ENCODE measurements at regions not wholly inside any gene's neighbourhood (a gene's known extent, or its start where the extent isn't known, plus 50 kb on each side); places are given as distances from the start of the nearest gene placed in this dataset.
A peak's percentile ranks its signal among the peaks of the same experiment; 100 is the strongest.

DNA sequence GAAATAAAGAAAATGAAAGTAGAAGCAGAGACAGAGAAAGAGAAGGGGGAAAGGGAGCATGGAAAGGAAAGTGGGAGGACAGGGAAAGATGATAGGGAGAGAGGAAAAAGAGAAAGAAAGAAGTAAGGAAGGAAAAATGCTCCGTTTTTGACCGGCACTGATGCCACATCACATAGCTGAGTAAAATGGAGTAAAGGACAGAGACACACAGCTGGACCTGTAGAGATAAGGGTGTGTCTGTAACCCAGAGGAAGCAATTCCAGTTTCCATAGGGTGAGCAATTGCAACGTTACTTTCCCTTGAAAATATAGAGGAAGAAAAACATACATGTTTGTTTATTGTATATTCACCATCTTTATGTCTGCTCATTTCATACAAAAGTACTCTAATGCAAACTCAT is 1866.9 kb upstream of the PIK3C3 start:
- no peak for DNase-seq (ENCODE audit: low spot score)
- in situ Hi-C loops (cut with HindIII; ENCODE audit: low sequenced_read_pairs) = no loop called here

DNA sequence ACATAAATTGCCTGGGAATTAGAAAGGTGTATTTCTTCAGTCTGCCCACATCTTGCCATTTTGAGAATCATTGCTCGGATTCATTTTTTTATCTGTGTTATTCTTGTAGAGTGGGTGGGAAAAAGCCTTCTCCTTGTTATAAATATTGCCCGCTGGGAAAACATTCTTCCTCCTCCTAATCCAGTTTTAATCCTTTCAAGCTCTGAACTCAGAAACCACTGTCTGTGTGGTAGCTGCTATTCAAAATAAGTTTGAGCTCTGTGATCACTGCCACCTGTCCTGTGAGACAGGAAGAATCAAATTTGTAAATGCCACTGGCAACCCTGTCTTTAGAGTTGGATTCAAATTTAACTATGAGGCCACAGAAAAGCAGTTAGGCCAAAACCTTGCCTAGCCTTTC is 1875.2 kb upstream of the PIK3C3 start:
- no peak for DNase-seq (ENCODE audit: low spot score)
- in situ Hi-C loops (cut with HindIII; ENCODE audit: low sequenced_read_pairs) = no loop called here

DNA sequence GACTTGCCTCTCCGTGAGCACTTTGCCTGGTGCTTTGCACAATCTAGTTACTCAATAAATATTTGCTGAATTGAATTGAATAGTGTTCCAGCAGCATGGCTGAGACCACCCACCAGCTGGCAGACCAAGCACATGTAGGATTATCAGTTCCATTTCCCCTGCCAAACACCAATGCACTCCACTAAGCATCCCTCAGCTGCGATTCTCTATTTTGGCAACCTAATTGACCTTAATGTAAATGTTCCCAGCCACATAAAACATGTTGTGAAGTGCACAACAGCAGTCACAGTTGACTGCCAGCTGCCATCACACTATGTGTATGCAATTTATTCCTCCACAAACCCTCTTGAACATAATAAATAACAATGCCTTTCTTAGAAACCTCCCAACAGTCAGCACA is 1879.4 kb upstream of the PIK3C3 start:
- in situ Hi-C loops (cut with HindIII; ENCODE audit: low sequenced_read_pairs) = no loop called here
- no peak for DNase-seq (ENCODE audit: low spot score)

DNA sequence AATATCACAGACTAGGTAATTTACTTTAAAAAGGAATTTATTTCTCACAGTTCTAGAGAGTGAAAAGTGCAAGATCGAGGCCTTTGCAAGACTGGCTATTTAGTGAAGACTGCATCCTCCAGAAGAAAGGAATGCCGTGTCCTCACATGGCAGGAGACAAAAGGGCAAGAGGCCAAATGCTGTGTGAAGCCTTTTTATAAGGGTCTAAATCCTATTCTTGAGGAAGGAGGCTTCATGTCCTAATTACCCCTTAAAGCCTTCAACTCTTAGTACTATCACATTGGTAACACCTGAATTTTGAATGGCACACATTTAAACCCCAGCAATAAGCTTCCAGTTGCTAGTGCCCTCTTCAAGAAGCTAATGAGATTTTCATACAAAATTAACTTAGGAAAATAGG is 1882.3 kb upstream of the PIK3C3 start:
- DNase-seq (ENCODE audit: low spot score) = no peak
- in situ Hi-C loops (cut with HindIII; ENCODE audit: low sequenced_read_pairs) = no loop called here

DNA sequence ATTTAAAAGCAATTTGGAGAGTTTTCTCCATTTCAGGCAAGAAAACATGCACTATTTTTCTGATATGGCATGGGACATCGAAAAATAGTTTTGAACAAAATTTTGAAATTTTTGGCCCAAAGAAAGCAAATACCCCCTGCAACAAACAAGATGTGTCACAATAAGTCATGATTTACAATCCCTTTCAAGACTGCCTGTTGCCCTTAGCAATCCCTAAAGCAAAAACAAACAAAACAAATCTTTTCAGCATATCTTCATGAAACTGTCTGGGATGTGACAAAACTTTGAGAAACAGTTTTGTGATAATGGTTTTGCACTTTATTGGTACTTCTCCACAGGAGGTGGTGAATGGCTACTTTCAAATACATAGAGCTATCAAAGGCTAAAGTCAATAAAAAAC is 1888.7 kb upstream of the PIK3C3 start:
- no peak for DNase-seq (ENCODE audit: low spot score)
- in situ Hi-C loops (cut with HindIII; ENCODE audit: low sequenced_read_pairs) = no loop called here

DNA sequence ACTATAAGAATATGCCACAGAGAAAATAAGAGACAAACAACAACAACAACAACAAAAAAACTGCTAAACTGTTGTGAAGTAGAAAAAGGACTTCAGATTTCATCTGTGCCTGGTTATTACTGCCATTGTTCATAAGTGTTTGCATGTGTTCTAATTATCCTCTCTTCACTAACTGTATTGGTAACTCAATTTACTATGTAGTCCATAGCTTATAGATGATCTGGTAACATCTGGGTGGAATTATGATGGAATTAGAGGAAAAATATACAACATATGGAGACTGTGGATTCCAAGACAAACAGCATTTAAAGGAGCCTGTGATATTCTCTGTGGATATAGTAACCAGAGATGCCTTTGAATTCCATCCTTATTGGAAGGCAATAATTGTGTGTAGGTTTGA is 1891.5 kb upstream of the PIK3C3 start:
- in situ Hi-C loops (cut with HindIII; ENCODE audit: low sequenced_read_pairs) = no loop called here
- DNase-seq (ENCODE audit: low spot score) = no peak

DNA sequence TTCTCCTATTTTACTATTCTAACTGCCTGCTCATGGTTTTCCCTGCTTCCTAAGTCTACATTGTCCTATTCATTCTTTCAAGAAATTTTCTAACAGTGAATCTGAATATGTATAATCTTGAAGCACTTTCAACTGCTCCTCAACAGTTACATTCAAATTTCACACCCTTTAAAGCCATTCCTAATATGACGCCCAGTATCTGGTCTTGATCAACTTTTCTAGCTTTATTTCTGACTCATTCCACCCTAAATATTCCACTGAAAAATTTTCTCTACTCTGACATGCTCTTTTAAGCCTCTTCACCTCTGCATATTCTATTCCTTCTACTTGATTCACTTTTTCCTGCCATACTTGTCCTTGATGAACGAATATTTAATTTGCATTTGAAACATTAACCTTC is 1893.9 kb upstream of the PIK3C3 start:
- in situ Hi-C loops (cut with HindIII; ENCODE audit: low sequenced_read_pairs) = no loop called here
- no peak for DNase-seq (ENCODE audit: low spot score)

DNA sequence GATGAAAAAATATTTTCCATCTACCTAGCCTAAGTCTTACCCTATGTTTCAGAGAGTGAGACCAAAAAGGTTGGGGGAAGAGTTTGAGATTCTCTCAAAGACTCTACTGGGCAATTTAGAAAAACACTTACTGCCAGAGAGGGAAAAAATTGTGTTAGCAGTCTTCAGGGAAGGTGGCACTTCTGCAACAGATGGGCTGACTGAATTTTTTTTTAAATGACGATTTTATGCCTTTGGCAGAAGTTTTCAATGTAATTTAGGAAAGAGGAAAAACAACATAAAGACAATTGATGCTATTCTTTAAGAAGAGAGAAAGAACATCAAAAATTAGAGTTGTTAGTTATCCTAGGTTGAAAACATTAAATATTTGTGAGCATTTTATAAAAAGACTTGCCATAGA is 1894.5 kb upstream of the PIK3C3 start:
- peak; percentile 51 for DNase-seq (ENCODE audit: low spot score)
- in situ Hi-C loops (cut with HindIII; ENCODE audit: low sequenced_read_pairs) = no loop called here

DNA sequence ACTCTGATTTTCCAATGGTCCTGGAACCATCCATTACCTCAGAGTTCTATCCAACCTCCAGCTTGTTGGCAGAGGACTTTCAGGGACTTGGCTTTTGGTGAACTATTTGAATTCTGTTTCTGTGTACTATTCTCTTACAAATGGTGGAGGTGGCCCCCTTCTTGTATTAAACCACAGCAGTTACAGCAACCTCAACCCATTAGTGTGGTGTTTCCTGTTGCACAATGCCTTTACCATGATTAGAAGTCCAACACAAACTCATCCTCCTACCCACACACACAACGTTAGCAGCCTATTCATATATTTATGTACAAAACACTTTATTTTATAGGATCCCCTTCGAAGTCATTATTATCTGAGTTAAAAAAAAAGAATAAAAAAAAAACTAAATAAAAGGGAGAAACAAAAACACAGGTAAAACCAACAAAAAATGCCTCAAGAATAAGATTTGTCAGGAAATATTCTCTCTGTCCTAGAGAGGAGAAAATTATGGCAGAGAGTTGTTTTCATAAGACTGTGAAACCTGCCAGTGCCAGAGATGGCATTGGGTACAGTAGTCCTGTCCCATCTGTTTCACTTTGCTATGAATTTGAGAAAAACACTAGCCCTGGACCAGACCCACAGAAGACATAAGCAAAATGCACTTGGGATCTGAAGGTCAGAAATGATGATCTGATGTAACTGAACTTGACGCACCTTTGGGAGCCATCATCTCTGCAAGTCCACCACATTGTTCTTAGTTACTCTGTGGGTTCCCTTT is 1896.0 kb upstream of the PIK3C3 start:
- peak; percentile 81 for DNase-seq (ENCODE audit: low spot score)
- in situ Hi-C loops (cut with HindIII; ENCODE audit: low sequenced_read_pairs) = no loop called here

DNA sequence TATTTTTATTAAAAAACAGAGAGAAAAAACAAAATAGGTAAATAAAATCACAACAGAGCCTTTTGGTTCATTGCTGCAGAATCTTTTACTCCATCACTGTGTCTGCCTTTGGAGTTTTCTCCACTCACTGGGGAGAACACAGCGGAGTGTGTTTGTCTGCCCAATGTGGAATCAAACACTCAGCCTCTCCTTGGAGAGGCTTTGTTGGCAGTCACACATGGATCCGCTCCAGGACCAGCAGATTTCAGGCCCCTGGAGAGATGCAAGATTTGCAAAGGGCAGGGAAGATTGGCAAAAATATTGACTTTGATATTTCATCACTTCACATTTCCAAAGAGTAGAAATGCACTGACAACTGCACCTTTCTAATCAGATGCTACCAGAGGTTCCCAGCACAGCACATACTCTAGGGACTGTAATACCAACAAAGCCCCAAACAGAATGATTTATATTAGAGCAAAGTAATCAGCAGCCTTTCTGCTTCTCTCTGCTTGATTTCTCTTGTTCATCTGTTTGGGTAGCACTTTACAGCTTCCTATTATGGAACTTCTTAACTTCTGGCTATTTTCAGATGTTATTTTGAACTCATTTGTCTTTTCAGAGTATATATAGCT is 1898.8 kb upstream of the PIK3C3 start:
- in situ Hi-C loops (cut with HindIII; ENCODE audit: low sequenced_read_pairs) = no loop called here

DNA sequence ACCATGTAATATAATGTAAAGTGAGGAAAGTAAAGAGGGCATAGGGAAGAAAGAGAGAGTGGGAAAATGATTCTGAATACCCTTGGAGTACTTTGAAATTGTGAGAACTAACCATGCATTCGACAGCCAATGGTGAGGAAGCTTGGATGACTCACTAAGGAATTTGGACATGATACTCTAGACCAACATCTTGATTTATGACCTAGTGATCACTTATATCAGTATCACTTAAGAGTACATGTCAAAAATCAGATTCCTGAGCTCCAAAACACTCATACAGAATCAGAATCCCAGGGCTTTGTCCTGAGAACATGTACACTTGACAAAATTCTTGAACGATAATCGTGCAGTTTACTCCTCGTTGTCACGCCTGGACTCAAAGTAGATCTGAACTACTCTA is 1899.8 kb upstream of the PIK3C3 start:
- in situ Hi-C loops (cut with HindIII; ENCODE audit: low sequenced_read_pairs) = no loop called here
- no peak for DNase-seq (ENCODE audit: low spot score)

More for the DNA sequence above, 1898.8 kb upstream of the PIK3C3 start:
- DNase-seq (ENCODE audit: low spot score) = peak; percentile 81

DNA sequence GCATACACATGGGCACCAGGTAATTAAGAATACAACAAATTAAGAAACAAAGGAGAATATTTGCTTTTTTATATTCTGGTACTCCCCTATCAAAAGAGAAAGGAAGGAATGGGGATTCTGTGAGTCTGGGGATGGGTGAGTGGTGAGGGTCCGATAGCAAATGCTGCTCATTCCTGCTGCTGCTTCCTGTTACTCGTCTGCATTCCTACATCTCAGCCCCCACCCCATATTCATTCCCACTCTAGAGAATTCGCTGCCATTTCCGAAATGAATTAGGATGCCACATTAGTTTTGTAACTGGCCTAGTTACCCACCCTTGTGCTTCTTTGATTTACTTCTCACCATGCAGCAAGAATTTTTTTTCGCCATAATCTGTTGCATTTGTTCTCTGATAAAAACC is 1905.3 kb upstream of the PIK3C3 start:
- in situ Hi-C loops (cut with HindIII; ENCODE audit: low sequenced_read_pairs) = no loop called here

DNA sequence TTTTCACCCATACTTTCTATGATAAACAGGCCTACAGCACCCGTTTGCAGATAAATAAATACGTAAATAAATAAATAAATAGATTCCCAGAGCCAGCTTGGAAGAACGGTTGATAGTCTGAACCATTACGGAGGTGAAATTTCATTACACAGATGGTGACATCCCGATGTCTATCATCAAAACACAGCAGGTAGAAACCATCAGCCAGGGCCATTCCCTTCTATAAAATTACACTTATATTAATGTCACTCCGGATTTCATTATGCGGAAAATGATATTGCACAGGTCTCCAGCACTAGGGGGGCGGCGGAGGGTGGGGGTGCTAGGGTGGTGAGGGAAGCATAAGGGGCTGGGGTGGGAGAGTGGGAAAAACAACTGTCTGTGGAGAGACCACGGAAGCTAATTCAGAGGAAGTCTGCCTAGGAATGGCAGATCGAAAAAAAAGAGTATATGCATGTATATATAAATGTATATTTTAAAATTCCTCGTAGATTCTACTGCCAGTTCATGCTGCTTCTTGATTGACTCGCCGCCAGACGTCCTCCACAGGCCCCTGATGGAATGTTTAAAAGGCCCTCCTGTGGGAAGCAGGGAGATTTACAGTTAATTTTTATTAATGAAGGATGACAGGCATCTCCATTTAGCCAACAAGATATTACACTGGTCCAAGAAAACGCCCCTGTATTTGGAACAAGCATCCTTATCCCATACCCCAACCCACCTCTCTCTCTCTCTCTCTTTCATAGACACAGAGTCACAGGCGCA is 1906.0 kb upstream of the PIK3C3 start:
- peak; percentile 88 for DNase-seq (ENCODE audit: low spot score)
- in situ Hi-C loops (cut with HindIII; ENCODE audit: low sequenced_read_pairs) = no loop called here

More for the DNA sequence above, 1905.3 kb upstream of the PIK3C3 start:
- no peak for DNase-seq (ENCODE audit: low spot score)

DNA sequence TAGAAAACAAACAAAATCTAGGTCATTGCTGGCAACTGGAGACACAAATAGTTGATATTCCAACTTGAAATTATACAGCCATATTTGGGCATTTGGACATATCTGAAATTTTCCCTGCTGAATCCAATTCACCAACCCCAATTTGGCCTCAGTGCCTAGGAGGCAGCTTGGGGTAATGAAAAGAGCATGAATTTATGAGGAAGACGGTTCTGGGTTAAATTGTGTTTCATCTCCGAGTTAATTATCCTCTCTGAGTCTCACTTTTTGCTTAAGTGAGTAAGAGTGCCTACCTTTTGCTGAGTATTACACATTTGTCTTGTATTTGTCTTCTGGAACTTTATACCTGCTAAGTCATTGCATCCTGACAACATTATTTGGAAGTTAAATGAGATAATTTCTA is 1906.8 kb upstream of the PIK3C3 start:
- peak; percentile 59 for DNase-seq (ENCODE audit: low spot score)

DNA sequence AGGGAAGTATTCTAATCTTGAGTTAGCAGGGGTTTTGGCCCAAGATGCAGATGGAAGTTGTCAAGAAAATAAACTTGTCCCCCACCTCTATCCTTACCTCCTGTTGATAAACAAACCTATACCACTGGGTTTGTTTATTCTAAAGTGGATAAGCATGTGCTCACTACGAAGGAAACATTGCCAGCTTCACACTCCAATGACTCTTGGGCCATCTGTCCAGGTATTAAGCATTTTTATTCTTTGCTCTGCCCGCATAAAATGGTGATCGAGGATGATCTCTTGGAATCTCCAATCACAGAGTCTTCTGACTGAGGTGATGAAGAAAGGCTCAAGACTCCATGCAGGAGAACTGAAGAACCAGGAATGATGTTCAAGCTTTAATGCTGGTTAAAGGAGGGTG is 1908.4 kb upstream of the PIK3C3 start:
- peak; percentile 94 for DNase-seq (ENCODE audit: low spot score)
- in situ Hi-C loops (cut with HindIII; ENCODE audit: low sequenced_read_pairs) = no loop called here

More for the DNA sequence above, 1906.8 kb upstream of the PIK3C3 start:
- in situ Hi-C loops (cut with HindIII; ENCODE audit: low sequenced_read_pairs) = no loop called here

DNA sequence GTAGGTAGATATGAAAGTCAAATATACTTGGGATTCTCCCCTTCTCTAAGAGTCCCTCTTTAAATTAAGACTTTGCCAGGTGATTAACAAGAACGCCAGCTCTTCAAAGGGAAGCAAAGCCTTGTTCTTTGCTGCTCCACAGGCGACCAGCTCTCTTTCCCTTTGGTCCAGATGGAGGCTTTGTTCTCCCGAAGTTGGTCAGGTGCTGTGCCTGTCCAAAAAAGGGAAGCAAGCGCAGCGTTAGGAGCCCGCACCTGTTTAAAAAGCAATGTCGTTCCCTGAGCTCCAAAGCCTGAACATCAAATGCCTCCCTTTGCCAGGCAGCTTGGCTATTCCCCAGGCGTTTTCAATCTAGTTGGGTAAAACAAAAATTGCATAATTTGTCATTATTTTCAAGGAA is 1913.1 kb upstream of the PIK3C3 start:
- DNase-seq (ENCODE audit: low spot score) = peak; percentile 96
- in situ Hi-C loops (cut with HindIII; ENCODE audit: low sequenced_read_pairs) = no loop called here

DNA sequence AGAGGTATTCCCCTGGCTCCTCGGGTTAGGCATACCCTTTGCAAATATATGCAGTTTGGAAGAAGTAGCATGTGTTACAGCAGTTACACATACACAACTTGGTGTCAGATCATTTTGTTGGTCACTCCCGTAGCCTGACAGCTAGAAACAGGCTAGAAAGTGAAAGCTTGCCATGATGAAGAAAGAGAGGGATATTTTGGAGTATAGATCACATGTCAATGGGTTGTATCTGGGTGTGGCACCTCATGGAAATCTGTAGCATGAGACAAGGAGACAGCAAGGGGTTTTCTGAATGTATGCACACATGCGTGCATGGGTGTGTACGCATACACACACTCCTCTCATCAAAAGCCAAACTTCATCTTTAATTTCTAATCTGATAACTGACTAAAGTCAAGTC is 1914.5 kb upstream of the PIK3C3 start:
- in situ Hi-C loops (cut with HindIII; ENCODE audit: low sequenced_read_pairs) = no loop called here
- no peak for DNase-seq (ENCODE audit: low spot score)

DNA sequence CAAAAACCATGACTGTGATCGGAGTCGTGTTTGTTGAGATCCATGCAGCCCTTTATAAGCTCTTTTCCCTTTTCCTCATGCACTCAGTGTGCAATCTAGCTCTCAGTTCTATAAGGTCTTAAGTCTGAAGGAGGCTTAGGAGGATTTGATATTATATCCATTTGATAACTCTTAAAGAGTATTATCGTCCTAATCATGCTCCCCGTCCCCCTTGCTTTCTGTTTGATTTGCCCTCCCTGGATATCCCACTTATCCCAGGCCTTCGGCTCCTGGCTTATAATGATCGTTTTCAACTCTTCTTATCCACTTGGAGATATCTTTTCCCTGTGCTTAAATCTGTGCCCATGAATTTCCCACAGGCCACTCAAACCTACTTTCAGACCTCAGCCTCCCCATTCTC is 1917.7 kb upstream of the PIK3C3 start:
- in situ Hi-C loops (cut with HindIII; ENCODE audit: low sequenced_read_pairs) = no loop called here
- no peak for DNase-seq (ENCODE audit: low spot score)

DNA sequence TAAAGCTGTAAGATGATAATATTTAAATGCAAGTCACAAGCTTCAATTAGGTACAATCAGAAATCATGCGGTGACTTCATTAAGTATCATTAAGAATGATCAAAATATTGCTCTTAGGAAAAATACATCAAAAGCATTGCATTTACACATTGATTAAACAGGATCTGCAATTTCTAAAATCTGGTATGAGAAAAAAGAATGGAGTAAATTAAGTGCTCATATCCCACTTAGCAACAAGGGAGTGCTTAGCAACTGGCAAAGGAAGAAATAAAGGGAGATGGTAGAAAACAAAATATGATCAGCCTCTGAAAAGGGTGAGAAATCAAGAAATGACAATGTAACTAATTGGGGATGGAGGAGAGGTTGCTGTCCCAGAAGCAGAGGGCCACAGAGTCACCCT is 1918.2 kb upstream of the PIK3C3 start:
- in situ Hi-C loops (cut with HindIII; ENCODE audit: low sequenced_read_pairs) = no loop called here
- no peak for DNase-seq (ENCODE audit: low spot score)

DNA sequence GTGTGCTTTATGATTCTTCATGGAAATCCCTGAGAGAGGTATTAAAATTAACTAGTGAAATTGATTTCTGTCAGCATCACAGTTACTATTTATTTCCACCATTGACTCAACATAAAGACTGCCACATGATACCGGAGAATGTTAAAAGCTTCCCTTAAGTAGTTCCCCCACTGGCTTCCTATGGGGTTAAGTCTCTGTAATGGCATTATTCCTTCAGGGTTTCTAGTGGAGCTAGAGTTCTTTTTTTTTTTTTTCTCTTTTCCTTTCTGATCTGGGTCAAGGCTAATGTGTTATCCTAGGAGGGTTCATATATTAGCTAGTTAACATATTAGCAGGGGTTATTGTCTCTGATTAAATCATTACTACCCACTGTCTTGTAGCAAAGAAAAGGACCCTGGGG is 1919.1 kb upstream of the PIK3C3 start:
- in situ Hi-C loops (cut with HindIII; ENCODE audit: low sequenced_read_pairs) = no loop called here
- no peak for DNase-seq (ENCODE audit: low spot score)

Measured in G401 (cell line).